ENCODE measurements at regions not wholly inside any gene's neighbourhood (a gene's known extent, or its start where the extent isn't known, plus 50 kb on each side); places are given as distances from the start of the nearest gene placed in this dataset.

DNA sequence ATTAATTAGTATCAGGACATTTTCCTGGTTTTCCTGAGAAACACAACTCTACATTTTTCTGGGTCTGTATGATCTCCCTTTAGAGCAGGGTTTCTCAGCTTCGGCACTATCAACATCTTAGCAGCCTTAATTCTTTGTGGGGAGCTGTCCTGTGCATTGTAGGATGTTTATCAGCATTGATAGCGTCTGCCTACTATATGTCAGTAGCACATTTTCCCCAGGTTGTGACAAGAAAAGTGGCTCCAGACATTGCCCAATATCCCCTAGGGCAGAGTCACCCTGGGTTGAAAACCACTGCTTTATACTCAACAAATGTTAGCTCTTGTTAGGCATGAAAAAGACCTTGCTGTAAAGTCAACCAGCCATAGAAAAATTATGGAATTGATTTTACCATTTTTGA, 195.1 kb upstream of the FMN2 start:
- Histone ChIP-seq H3K9me3 (no peaks in the 10 kb centered on the region), H3K4me3 (no peak overlapping the region), H3K4me1 (peaks cover 7% of the 10 kb centered on the region), H3K27me3 (no peaks in the 10 kb centered on the region), H3K27ac (no peak overlapping the region), H3K36me3 (no peaks in the 10 kb centered on the region)
- TF ChIP-seq POLR2AphosphoS5 (IDR thresholded peaks at IDR 0.05; ENCODE audit: insufficient read depth in 1 of 2, low read depth in 1 of 2) (no peak), POLR2A (IDR thresholded peaks at IDR 0.05) (no peak)
- TF ChIP-seq, protein P1, sequence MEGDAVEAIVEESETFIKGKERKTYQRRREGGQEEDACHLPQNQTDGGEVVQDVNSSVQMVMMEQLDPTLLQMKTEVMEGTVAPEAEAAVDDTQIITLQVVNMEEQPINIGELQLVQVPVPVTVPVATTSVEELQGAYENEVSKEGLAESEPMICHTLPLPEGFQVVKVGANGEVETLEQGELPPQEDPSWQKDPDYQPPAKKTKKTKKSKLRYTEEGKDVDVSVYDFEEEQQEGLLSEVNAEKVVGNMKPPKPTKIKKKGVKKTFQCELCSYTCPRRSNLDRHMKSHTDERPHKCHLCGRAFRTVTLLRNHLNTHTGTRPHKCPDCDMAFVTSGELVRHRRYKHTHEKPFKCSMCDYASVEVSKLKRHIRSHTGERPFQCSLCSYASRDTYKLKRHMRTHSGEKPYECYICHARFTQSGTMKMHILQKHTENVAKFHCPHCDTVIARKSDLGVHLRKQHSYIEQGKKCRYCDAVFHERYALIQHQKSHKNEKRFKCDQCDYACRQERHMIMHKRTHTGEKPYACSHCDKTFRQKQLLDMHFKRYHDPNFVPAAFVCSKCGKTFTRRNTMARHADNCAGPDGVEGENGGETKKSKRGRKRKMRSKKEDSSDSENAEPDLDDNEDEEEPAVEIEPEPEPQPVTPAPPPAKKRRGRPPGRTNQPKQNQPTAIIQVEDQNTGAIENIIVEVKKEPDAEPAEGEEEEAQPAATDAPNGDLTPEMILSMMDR (IDR thresholded peaks at IDR 0.05) = no peak
- no peak for DNase-seq (ENCODE audit: extremely low spot score in 2 of 2)
- intact Hi-C loops (cut with DNase I) = loop anchor here (10.0 kb wide), 1 partner anchor 492 kb away; no protein-coding TSS in a partner anchor

DNA sequence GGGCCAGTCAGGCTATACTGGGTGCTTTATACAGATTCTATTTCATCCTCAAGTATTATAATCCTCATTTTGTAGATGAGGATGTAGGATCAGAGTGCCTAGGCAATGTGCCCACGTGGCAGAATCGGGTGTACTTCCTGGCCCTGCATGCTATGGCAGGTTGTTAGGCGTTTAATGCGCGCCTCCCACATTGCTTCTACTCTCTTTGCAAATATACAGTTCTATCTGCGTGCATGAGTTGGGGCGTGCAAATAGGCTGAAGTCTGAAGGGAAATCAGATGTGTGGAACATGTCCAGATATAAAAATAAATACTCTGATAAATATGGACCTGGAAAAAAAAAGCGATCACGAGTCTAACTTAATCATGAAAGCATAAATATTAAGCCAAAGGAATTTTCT, 194.7 kb upstream of the FMN2 start:
- Histone ChIP-seq H3K36me3 (no peaks in the 10 kb centered on the region), H3K27me3 (no peaks in the 10 kb centered on the region), H3K4me1 (peaks cover 7% of the 10 kb centered on the region), H3K9me3 (no peaks in the 10 kb centered on the region), H3K27ac (no peak overlapping the region), H3K4me3 (no peak overlapping the region)
- intact Hi-C loops (cut with DNase I) = loop anchor here (10.0 kb wide), 1 partner anchor 492 kb away; no protein-coding TSS in a partner anchor
- no peak for TF ChIP-seq POLR2AphosphoS5 (IDR thresholded peaks at IDR 0.05; ENCODE audit: insufficient read depth in 1 of 2, low read depth in 1 of 2)
- no peak for TF ChIP-seq POLR2A (IDR thresholded peaks at IDR 0.05)
- TF ChIP-seq, protein P1 (IDR thresholded peaks at IDR 0.05) = no peak
- no peak for DNase-seq (ENCODE audit: extremely low spot score in 2 of 2)

DNA sequence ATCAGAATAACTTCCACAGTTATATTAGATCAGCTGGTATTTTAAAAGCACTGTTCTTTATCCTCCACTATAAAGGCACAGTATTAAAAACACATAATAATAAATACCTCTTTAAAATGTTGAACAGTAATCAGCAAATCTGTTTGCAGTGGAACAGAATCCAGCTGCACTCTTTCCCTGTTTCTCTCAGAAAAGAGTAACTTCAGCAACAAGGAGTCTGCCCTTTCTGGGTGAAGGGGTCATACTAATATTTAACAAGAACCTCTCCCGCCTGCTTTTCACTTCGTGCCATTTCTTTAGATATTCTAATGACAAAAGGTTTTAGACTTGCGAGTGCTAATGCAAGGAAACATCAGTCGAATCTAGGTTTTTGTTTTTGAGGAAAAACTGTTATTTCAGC, 194.2 kb upstream of the FMN2 start:
- Histone ChIP-seq H3K4me3 (no peak overlapping the region), H3K9me3 (no peaks in the 10 kb centered on the region), H3K36me3 (no peaks in the 10 kb centered on the region), H3K27me3 (no peaks in the 10 kb centered on the region), H3K27ac (no peak overlapping the region), H3K4me1 (peaks cover 7% of the 10 kb centered on the region)
- TF ChIP-seq, protein P1 (IDR thresholded peaks at IDR 0.05) = no peak
- intact Hi-C loops (cut with DNase I) = loop anchor here (10.0 kb wide), 1 partner anchor 493 kb away; no protein-coding TSS in a partner anchor
- DNase-seq (ENCODE audit: extremely low spot score in 2 of 2) = no peak

DNA sequence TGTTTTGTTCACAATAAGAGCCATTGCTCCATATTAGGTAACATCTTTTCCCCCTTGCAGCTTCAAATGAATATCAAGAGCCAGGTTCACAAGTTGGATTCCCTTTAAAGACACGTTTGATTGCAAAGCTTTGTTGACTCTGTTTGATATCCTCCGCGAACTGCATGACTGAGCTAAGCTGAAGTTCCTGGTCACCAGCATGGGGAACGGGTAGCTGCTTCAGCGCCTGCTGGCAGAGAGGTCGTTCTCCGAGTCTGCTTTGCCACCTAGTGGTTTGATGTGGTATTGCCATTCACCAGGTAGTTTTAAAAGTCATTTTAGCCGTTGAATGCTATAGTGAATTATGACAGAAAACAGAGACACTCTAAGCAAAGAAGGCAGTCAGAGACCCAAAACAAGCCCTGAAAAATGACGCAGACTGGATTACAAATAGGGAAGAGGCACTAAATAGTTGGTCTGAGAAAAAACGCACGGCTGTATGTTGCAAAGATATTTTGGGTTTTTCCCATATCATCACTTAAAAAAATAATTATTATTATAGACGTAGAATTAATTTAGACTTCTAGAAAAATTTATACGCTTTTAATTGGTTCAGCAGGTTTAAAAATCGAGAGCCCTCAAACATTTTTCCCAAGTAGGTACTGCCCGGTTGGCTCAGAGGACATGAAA, 193.5 kb upstream of the FMN2 start:
- H3K4me3 ChIP-seq = no peak overlapping the region
- intact Hi-C loops (cut with DNase I) = loop anchor here (10.0 kb wide), 1 partner anchor 493 kb away; no protein-coding TSS in a partner anchor
- DNase-seq (ENCODE audit: extremely low spot score in 2 of 2) = no peak
- H3K36me3 ChIP-seq = no peaks in the 10 kb centered on the region
- no peak overlapping the region for H3K27ac ChIP-seq
- TF ChIP-seq POLR2AphosphoS5 (IDR thresholded peaks at IDR 0.05; ENCODE audit: insufficient read depth in 1 of 2, low read depth in 1 of 2) = peak in 1 of 2 donors; percentile 42
- TF ChIP-seq POLR2A (IDR thresholded peaks at IDR 0.05) = no peak
- TF ChIP-seq, protein P1 (IDR thresholded peaks at IDR 0.05) = peak; percentile 80 to 88 (median 84)
- no peaks in the 10 kb centered on the region for H3K27me3 ChIP-seq
- no peaks in the 10 kb centered on the region for H3K9me3 ChIP-seq
- peaks cover 7% of the 10 kb centered on the region for H3K4me1 ChIP-seq

DNA sequence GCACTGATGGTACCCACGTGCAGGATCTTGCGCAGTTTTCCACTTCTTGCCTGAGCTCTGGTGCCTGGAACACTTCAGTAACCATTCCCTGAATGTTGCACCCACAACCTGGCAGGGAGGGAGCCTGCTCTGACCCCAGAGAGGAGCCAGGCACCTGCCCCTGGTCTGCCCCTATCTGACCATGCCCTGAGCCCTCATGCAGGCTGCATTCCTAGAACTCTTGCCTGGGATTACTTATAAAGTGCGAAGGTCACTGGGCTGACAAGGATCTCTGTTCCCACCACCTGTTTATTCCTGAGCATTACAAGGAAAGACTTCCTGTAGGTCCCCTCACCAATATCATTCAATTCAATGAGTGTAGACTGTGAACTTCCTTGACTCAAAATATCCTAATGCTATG, 191.9 kb upstream of the FMN2 start:
- H3K4me3 ChIP-seq = no peak overlapping the region
- intact Hi-C loops (cut with DNase I) = loop anchor here (10.0 kb wide), 1 partner anchor 495 kb away; no protein-coding TSS in a partner anchor
- no peak for DNase-seq (ENCODE audit: extremely low spot score in 2 of 2)

More for the DNA sequence above, 191.9 kb upstream of the FMN2 start:
- TF ChIP-seq, protein P1 (IDR thresholded peaks at IDR 0.05) = no peak
- TF ChIP-seq POLR2AphosphoS5 (IDR thresholded peaks at IDR 0.05; ENCODE audit: insufficient read depth in 1 of 2, low read depth in 1 of 2) (no peak), POLR2A (IDR thresholded peaks at IDR 0.05) (no peak)
- Histone ChIP-seq H3K4me1 (peaks cover 7% of the 10 kb centered on the region), H3K27ac (no peak overlapping the region), H3K9me3 (no peaks in the 10 kb centered on the region), H3K36me3 (no peaks in the 10 kb centered on the region), H3K27me3 (no peaks in the 10 kb centered on the region)

All from vagina (tissue), 2 donors.